ENCODE measurements at regions not wholly inside any gene's neighbourhood (a gene's known extent, or its start where the extent isn't known, plus 50 kb on each side); places are given as distances from the start of the nearest gene placed in this dataset.
"Not testable (repeated sequence)": the region's sequence is repeated elsewhere in the genome, so short reads cannot be mapped to it uniquely, and the experiment has no call there.

GRCh38 chr15:98100606-98101005 is 140.1 kb downstream of the ARRDC4 start:
- H3K4me3 Mint-ChIP-seq; H3K36me3 Mint-ChIP-seq (ENCODE audit: low read depth); H3K27me3 Mint-ChIP-seq (ENCODE audit: low read depth); H3K9me3 Mint-ChIP-seq; DNase-seq (ENCODE audit: low read depth, low spot score); H3K27ac Mint-ChIP-seq (ENCODE audit: unreplicated experiment); H3K4me1 Mint-ChIP-seq: not testable (repeated sequence)

GRCh38 chr15:98103570-98103969 is 143.1 kb downstream of the ARRDC4 start:
- Mint-ChIP-seq H3K27ac (ENCODE audit: unreplicated experiment) (peak overlapping the region; percentile 50), H3K4me1 (no peaks in the 10 kb centered on the region), H3K4me3 (no peak overlapping the region), H3K9me3 (no peaks in the 10 kb centered on the region), H3K36me3 (ENCODE audit: low read depth) (no peaks in the 10 kb centered on the region), H3K27me3 (ENCODE audit: low read depth) (no peaks in the 10 kb centered on the region)
- no peak for DNase-seq (ENCODE audit: low read depth, low spot score)
- TF ChIP-seq CTCF (conservative IDR thresholded peaks at IDR 0.05), result no peak

- H3K4me3 Mint-ChIP-seq; H3K36me3 Mint-ChIP-seq (ENCODE audit: low read depth); H3K27ac Mint-ChIP-seq (ENCODE audit: unreplicated experiment); H3K27me3 Mint-ChIP-seq (ENCODE audit: low read depth); DNase-seq (ENCODE audit: low read depth, low spot score); H3K4me1 Mint-ChIP-seq; H3K9me3 Mint-ChIP-seq: not testable (repeated sequence)
These were observed 144.1 kb downstream of the ARRDC4 start for GRCh38 chr15:98104386-98105151.

- H3K9me3 Mint-ChIP-seq; H3K27me3 Mint-ChIP-seq (ENCODE audit: low read depth); H3K4me1 Mint-ChIP-seq; H3K36me3 Mint-ChIP-seq (ENCODE audit: low read depth); H3K4me3 Mint-ChIP-seq; H3K27ac Mint-ChIP-seq (ENCODE audit: unreplicated experiment); DNase-seq (ENCODE audit: low read depth, low spot score): not testable (repeated sequence)
These were observed 146.2 kb downstream of the ARRDC4 start for GRCh38 chr15:98106615-98107194.

GRCh38 chr15:98111806-98112205 is 151.3 kb downstream of the ARRDC4 start:
- Mint-ChIP-seq H3K27ac (ENCODE audit: unreplicated experiment) (no peak overlapping the region), H3K36me3 (ENCODE audit: low read depth) (no peaks in the 10 kb centered on the region), H3K4me1 (no peaks in the 10 kb centered on the region), H3K9me3 (peaks cover 2% of the 10 kb centered on the region), H3K27me3 (ENCODE audit: low read depth) (no peaks in the 10 kb centered on the region), H3K4me3 (no peak overlapping the region)
- TF ChIP-seq CTCF (conservative IDR thresholded peaks at IDR 0.05), result no peak
- no peak for DNase-seq (ENCODE audit: low read depth, low spot score)

GRCh38 chr15:98113327-98113726 is 152.8 kb downstream of the ARRDC4 start:
- Mint-ChIP-seq H3K27me3 (ENCODE audit: low read depth) (no peaks in the 10 kb centered on the region), H3K36me3 (ENCODE audit: low read depth) (no peaks in the 10 kb centered on the region), H3K27ac (ENCODE audit: unreplicated experiment) (no peak overlapping the region), H3K9me3 (peaks cover 2% of the 10 kb centered on the region), H3K4me1 (no peaks in the 10 kb centered on the region), H3K4me3 (no peak overlapping the region)
- no peak for TF ChIP-seq CTCF (conservative IDR thresholded peaks at IDR 0.05)
- DNase-seq (ENCODE audit: low read depth, low spot score), result no peak

- H3K27ac Mint-ChIP-seq (ENCODE audit: unreplicated experiment), result no peak overlapping the region
- no peaks in the 10 kb centered on the region for H3K4me1 Mint-ChIP-seq
- DNase-seq (ENCODE audit: low read depth, low spot score), result no peak
- no peaks in the 10 kb centered on the region for H3K27me3 Mint-ChIP-seq (ENCODE audit: low read depth)
- H3K9me3 Mint-ChIP-seq, result peaks cover under 1% of the 10 kb centered on the region
- no peak for TF ChIP-seq CTCF (conservative IDR thresholded peaks at IDR 0.05)
- no peak overlapping the region for H3K4me3 Mint-ChIP-seq
- no peaks in the 10 kb centered on the region for H3K36me3 Mint-ChIP-seq (ENCODE audit: low read depth)
These were observed 160.1 kb downstream of the ARRDC4 start for GRCh38 chr15:98120561-98120960.
